Prostate gland (tissue), 2 donors: ENCODE measurements at regions not wholly inside any gene's neighbourhood (a gene's known extent, or its start where the extent isn't known, plus 50 kb on each side); places are given as distances from the start of the nearest gene placed in this dataset.

ENCODE experiments used
- DNase-seq: peaks from one replicate; pipeline ENCODE4 v3.0.0-alpha.2; 2019; ENCODE audit warnings: low spot score
- H3K27ac ChIP-seq, 2 donors: fragments of 200-600 bp; sonication (generic); 2 replicates each; pipeline ENCODE4 v1.5.1; 2017 to 2019
- H3K27me3 ChIP-seq: fragments of 200-600 bp; sonication (generic); replicated peaks from 2 replicates; pipeline ENCODE4 v1.5.1; 2019; ENCODE audit not compliant: insufficient read depth
- H3K36me3 ChIP-seq, 2 donors: fragments of 200-600 bp; sonication (generic); 1 replicate in 1 of 2; 2 replicates in 1 of 2; pipeline versions ENCODE4 v1.5.1 to v1.8.1; 2017 to 2019
- H3K4me1 ChIP-seq: fragments of 200-600 bp; sonication (generic); replicated peaks from 2 replicates; pipeline ENCODE4 v1.5.1; 2019
- H3K4me3 ChIP-seq, 2 donors: fragments of 200-600 bp; sonication (generic); 2 replicates each; pipeline ENCODE4 v1.5.1; 2017 to 2019
- H3K9me3 ChIP-seq: fragments of 200-600 bp; sonication (generic); 2 replicates; pipeline ENCODE4 v1.5.1; 2017
- CTCF ChIP-seq, 4 experiments: fragments of 200-600 bp in 2 of 4; fragments of 450-650 bp in 2 of 4; sonication (generic) in 2 of 4; IDR thresholded peaks; 1 replicate in 3 of 4; 2 replicates in 1 of 4; pipeline ENCODE4 v1.5.1; 2016 to 2019; ENCODE audit warnings: antibody characterized with exemption in 4 of 4, mild to moderate bottlenecking in 2 of 4, moderate library complexity in 2 of 4
- POLR2A ChIP-seq: fragments of 450-650 bp; IDR thresholded peaks from one replicate; pipeline ENCODE4 v1.6.1; 2016; ENCODE audit warnings: antibody characterized with exemption, mild to moderate bottlenecking
- POLR2AphosphoS5 ChIP-seq: sonication (generic); formaldehyde crosslinking; IDR thresholded peaks from one replicate; pipeline ENCODE4 v1.6.1; 2017; ENCODE audit warnings: antibody characterized with exemption
- WGBS: methylation state at CpG from one replicate; pipeline ENCODE4 v1.1.5; 2018; 5-methylcytosine and 5-hydroxymethylcytosine counted together
- intact Hi-C: fragments of 100-400 bp; cut with DNase I; formaldehyde crosslinking; loops from one replicate; pipeline ENCODE4 v1.14.2; 2022

DNA sequence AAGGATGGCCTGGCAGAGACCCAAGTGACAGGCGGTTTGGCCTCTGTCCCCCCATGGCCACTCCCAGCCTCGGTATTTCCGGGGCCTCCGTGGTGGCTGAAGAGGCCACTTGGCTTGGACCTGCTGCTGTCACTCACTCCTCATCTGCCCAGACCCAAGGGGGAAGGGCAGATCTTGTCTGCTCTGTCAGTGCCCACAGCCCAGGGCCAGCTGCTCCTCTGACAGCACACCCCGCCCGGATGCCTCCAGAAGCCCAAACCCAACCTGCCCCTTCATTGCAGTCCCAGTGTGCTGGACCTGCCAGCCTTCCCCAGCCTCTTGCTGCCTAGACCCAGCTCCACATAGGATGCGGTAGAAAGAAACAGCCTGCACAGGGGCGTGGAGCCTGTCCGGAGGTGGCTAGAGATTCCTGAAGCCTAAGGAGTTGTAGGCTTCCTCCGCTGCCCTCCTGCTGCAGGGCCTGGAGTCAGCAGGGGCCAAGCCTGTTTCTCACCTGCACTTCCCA is 52.0 kb downstream of the MAGEF1 start:
- no peaks in the 10 kb centered on the region for H3K9me3 ChIP-seq
- no peaks in the 10 kb centered on the region for H3K27me3 ChIP-seq
- DNase-seq: no peak
- no peak overlapping the region for H3K27ac ChIP-seq
- TF ChIP-seq CTCF (IDR thresholded peaks at IDR 0.05) (no peak), POLR2A (no peak), POLR2AphosphoS5 (no peak)
- no peaks in the 10 kb centered on the region for H3K36me3 ChIP-seq
- intact Hi-C loops: no loop called here
- WGBS: 78% methylated on average over 10 of the region's 10 CpGs
- no peaks in the 10 kb centered on the region for H3K4me1 ChIP-seq
- no peak overlapping the region for H3K4me3 ChIP-seq

DNA sequence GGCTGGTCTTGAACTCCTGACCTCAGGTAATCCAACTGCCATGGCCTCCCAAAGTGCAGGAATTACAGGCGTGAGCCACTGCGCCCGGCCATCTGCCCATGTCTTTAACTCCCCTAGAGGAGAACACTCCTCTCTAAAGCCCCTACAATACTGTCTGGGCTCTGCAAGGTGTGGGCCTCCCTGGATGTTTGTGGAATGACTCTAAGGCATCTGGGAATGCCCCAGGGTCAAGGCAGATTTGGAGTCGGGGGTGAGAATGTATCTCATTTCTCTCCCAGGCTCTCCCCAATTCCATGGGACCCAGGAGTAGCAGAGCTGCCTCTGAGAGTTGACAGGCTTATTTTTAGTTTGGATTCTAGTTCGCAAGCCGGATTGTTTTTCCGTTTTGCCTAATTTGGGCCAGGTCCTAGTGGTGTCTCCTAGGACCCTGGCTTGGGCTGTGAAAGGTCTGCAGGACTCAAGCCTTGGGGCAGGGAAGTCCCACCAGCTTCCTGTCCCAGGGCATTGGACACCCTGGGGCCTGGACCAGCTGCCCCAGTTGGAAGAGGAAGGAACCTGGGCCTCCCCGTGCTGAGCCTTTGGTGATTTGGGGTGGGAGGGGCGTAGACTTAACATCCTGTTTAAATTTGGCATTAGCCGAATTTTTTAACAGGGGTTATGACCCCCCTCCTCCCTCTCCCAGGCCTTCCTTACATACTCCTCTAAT is 53.5 kb downstream of the MAGEF1 start:
- Histone ChIP-seq H3K36me3 (no peaks in the 10 kb centered on the region), H3K27ac (no peak overlapping the region), H3K4me3 (no peak overlapping the region), H3K4me1 (no peaks in the 10 kb centered on the region), H3K27me3 (no peaks in the 10 kb centered on the region), H3K9me3 (no peaks in the 10 kb centered on the region)
- DNase-seq: no peak
- intact Hi-C loops: no loop called here
- TF ChIP-seq POLR2AphosphoS5 (no peak), POLR2A (no peak), CTCF (IDR thresholded peaks at IDR 0.05) (no peak)
- WGBS: 76% methylated on average over 10 of the region's 10 CpGs

DNA sequence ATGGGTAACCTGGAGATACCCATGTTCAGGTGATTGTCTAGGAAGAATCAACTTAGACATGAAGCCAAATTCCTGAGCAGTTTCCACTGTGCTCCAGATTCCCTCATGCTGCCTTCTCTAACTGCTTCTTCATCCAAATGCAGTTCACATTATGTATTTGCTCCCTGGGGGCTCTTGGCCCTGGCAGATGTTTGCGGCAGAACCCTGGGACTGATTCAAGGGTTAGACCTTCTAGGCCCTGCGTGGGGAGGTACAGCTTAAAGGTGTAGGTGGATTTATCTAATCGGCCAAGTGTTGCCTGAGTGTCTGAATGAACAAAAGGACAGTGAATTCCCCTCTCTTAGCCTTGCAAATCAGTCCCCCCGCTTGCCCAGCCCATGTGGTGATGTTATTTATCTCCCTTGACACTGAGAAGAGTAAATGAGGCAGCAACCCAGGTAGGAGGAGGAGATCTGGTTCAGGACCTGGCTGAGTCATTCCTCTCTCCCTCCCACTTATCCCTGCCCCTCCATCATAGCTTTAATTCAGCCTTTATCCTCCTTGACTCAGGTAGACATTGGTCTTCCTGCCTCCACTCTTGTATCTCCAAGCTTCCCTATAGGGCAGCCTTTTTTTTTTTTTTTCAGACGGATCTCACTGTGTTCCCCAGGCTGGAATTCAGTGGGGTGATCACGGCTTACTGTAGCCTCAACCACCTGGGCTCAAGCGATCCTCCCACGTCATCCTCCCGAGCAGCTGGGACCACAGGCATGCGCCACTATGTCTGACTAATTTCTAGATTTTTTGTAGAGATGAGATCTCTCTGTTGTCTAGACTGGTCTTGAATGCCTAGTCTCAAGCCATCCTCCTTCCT is 54.8 kb downstream of the MAGEF1 start:
- H3K4me3 ChIP-seq: no peak overlapping the region
- intact Hi-C loops: no loop called here
- H3K27ac ChIP-seq: no peak overlapping the region
- no peaks in the 10 kb centered on the region for H3K36me3 ChIP-seq
- H3K4me1 ChIP-seq: no peaks in the 10 kb centered on the region
- H3K27me3 ChIP-seq: no peaks in the 10 kb centered on the region
- H3K9me3 ChIP-seq: no peaks in the 10 kb centered on the region
- 81% methylated on average over 10 of the region's 10 CpGs for WGBS
- no peak for DNase-seq
- TF ChIP-seq POLR2A (no peak), POLR2AphosphoS5 (no peak), CTCF (IDR thresholded peaks at IDR 0.05) (no peak)

- no peak for DNase-seq
- intact Hi-C loops: no loop called here
- Histone ChIP-seq H3K27me3 (no peaks in the 10 kb centered on the region), H3K36me3 (no peaks in the 10 kb centered on the region), H3K4me3 (no peak overlapping the region), H3K4me1 (no peaks in the 10 kb centered on the region), H3K27ac (no peak overlapping the region), H3K9me3 (no peaks in the 10 kb centered on the region)
- WGBS: 76% methylated on average over 5 of the region's 5 CpGs
- TF ChIP-seq POLR2A (no peak), POLR2AphosphoS5 (no peak), CTCF (IDR thresholded peaks at IDR 0.05) (no peak)
Observed at GRCh38 chr3:184656458-184656828, 55.4 kb downstream of the MAGEF1 start.
